Activated CD4-positive, alpha-beta T cell treated with anti-CD3 and anti-CD28 coated beads for 36 hours (primary cell): ENCODE measurements at regions not wholly inside any gene's neighbourhood (a gene's known extent, or its start where the extent isn't known, plus 50 kb on each side); places are given as distances from the start of the nearest gene placed in this dataset.
"Not testable (repeated sequence)": the region's sequence is repeated elsewhere in the genome, so short reads cannot be mapped to it uniquely, and the experiment has no call there.

Source experiments
- ATAC-seq: fragments of 200-7000 bp; cut with Tn5 transposase; one replicate; pipeline ENCODE4 v1.10.0; 2021; ENCODE audit warnings: mild to moderate bottlenecking, moderate library complexity
- CTCF ChIA-PET: fragments of 350-600 bp; sonication (Branson Sonifier 250); formaldehyde crosslinking; loops from one replicate; lab custom pipeline; 2021; ENCODE audit warnings: antibody characterized with exemption; lab: Charles Lee
- POLR2A ChIA-PET: fragments of 350-600 bp; sonication (Branson Sonifier 250); formaldehyde crosslinking; loops from one replicate; lab custom pipeline; 2021; ENCODE audit warnings: antibody characterized with exemption, inconsistent platforms; lab: Charles Lee
- DNase-seq: peaks from one replicate; pipeline ENCODE4 v3.0.0-alpha.2; 2020
- H3K27ac Mint-ChIP-seq: one replicate; pipeline ENCODE4 v1.8.0; 2021; ENCODE audit warnings: mixed read lengths
- H3K27me3 Mint-ChIP-seq: one replicate; pipeline ENCODE4 v1.8.0; 2021; ENCODE audit warnings: mixed read lengths
- H3K36me3 Mint-ChIP-seq: one replicate; pipeline ENCODE4 v1.8.0; 2021; ENCODE audit warnings: low read depth, mixed read lengths
- H3K4me1 Mint-ChIP-seq: one replicate; pipeline ENCODE4 v1.8.0; 2021; ENCODE audit warnings: mixed read lengths
- H3K4me3 Mint-ChIP-seq: one replicate; pipeline ENCODE4 v1.8.0; 2021; ENCODE audit warnings: mild to moderate bottlenecking, moderate library complexity, mixed read lengths
- H3K9me3 Mint-ChIP-seq: one replicate; pipeline ENCODE4 v1.8.0; 2021; ENCODE audit warnings: low read depth, mixed read lengths
- intact Hi-C, 2 experiments: fragments of 100-400 bp; cut with DNase I in 1 of 2; cut with micrococcal nuclease in 1 of 2; formaldehyde crosslinking; loops; one replicate each; pipeline versions ENCODE4 v1.14.2 to v1.15.1; 2022 to 2024; cut with DNase I, micrococcal nuclease

GRCh38 chr9:13436591-13436990, 157.1 kb upstream of the MPDZ start:
- Mint-ChIP-seq H3K36me3 (no peaks in the 10 kb centered on the region), H3K27ac (no peak overlapping the region), H3K4me3 (no peak overlapping the region), H3K9me3 (no peaks in the 10 kb centered on the region), H3K4me1 (no peaks in the 10 kb centered on the region), H3K27me3 (no peaks in the 10 kb centered on the region)
- ChIA-PET POLR2A (no interaction called here), CTCF (interaction anchor here (0.6 to 2.2 kb wide), 2 partner anchors 9 to 1711 kb away, joined by 3 to 7 read pairs; no protein-coding TSS in a partner anchor)
- intact Hi-C loops, result no loop called here
- DNase-seq, result no peak
- no peak for ATAC-seq

- H3K27me3 Mint-ChIP-seq, POLR2A ChIA-PET, intact Hi-C loops, H3K9me3 Mint-ChIP-seq, H3K27ac Mint-ChIP-seq, H3K4me1 Mint-ChIP-seq, ATAC-seq, H3K4me3 Mint-ChIP-seq, H3K36me3 Mint-ChIP-seq, DNase-seq: not testable (repeated sequence)
- CTCF ChIA-PET, result interaction anchor here (0.6 kb wide), 1 partner anchor 101 kb away, joined by 3 read pairs; no protein-coding TSS in a partner anchor
Observed at GRCh38 chr9:13433453-13433852, 154.0 kb upstream of the MPDZ start.

- no peaks in the 10 kb centered on the region for H3K9me3 Mint-ChIP-seq
- intact Hi-C loops, result no loop called here
- no peak for ATAC-seq
- ChIA-PET CTCF (interaction anchor here (0.6 kb wide), 1 partner anchor 101 kb away, joined by 3 read pairs; no protein-coding TSS in a partner anchor), POLR2A (no interaction called here)
- H3K4me1 Mint-ChIP-seq, result no peaks in the 10 kb centered on the region
- no peak overlapping the region for H3K27ac Mint-ChIP-seq
- no peak overlapping the region for H3K4me3 Mint-ChIP-seq
- H3K36me3 Mint-ChIP-seq, result no peaks in the 10 kb centered on the region
- no peak for DNase-seq
- no peaks in the 10 kb centered on the region for H3K27me3 Mint-ChIP-seq
Observed at GRCh38 chr9:13432904-13433303, 153.4 kb upstream of the MPDZ start.

- DNase-seq (no peak), ATAC-seq (no peak)
- no peak overlapping the region for H3K4me3 Mint-ChIP-seq
- intact Hi-C loops, result no loop called here
- H3K27me3 Mint-ChIP-seq, result no peaks in the 10 kb centered on the region
- H3K9me3 Mint-ChIP-seq, result no peaks in the 10 kb centered on the region
- no peaks in the 10 kb centered on the region for H3K4me1 Mint-ChIP-seq
- no peaks in the 10 kb centered on the region for H3K36me3 Mint-ChIP-seq
- no peak overlapping the region for H3K27ac Mint-ChIP-seq
- ChIA-PET CTCF (interaction anchor here (0.5 to 0.6 kb wide), 2 partner anchors 101 to 917 kb away, joined by 3 read pairs; no protein-coding TSS in a partner anchor), POLR2A (no interaction called here)
Observed at GRCh38 chr9:13431692-13432091, 152.2 kb upstream of the MPDZ start.

GRCh38 chr9:13431222-13431536, 151.7 kb upstream of the MPDZ start:
- ATAC-seq, result no peak
- H3K36me3 Mint-ChIP-seq, result no peaks in the 10 kb centered on the region
- H3K27me3 Mint-ChIP-seq, result no peaks in the 10 kb centered on the region
- intact Hi-C loops, result no loop called here
- ChIA-PET CTCF (no interaction called here), POLR2A (no interaction called here)
- no peak overlapping the region for H3K27ac Mint-ChIP-seq
- no peaks in the 10 kb centered on the region for H3K4me1 Mint-ChIP-seq
- no peak for DNase-seq
- H3K4me3 Mint-ChIP-seq, result no peak overlapping the region
- no peaks in the 10 kb centered on the region for H3K9me3 Mint-ChIP-seq

GRCh38 chr9:13430368-13431221, 151.1 kb upstream of the MPDZ start:
- intact Hi-C loops, result no loop called here
- no peaks in the 10 kb centered on the region for H3K4me1 Mint-ChIP-seq
- H3K9me3 Mint-ChIP-seq, result no peaks in the 10 kb centered on the region
- ATAC-seq (no peak), DNase-seq (no peak)
- ChIA-PET POLR2A (no interaction called here), CTCF (no interaction called here)
- no peak overlapping the region for H3K4me3 Mint-ChIP-seq
- no peak overlapping the region for H3K27ac Mint-ChIP-seq
- H3K36me3 Mint-ChIP-seq, result no peaks in the 10 kb centered on the region
- H3K27me3 Mint-ChIP-seq, result no peaks in the 10 kb centered on the region

GRCh38 chr9:13429301-13430190, 150.1 kb upstream of the MPDZ start:
- H3K27me3 Mint-ChIP-seq, result no peaks in the 10 kb centered on the region
- CTCF ChIA-PET, result interaction anchor here (0.6 to 0.8 kb wide), 3 partner anchors 316 to 1327 kb away, joined by 3 read pairs; no protein-coding TSS in a partner anchor
- ATAC-seq (no peak), DNase-seq (no peak)
- no peaks in the 10 kb centered on the region for H3K36me3 Mint-ChIP-seq
- intact Hi-C loops, result loop anchor here (10.0 kb wide), 3 partner anchors 995 to 1705 kb away; no protein-coding TSS in a partner anchor
- POLR2A ChIA-PET, result no interaction called here
- H3K27ac Mint-ChIP-seq, result no peak overlapping the region
- no peaks in the 10 kb centered on the region for H3K9me3 Mint-ChIP-seq
- no peaks in the 10 kb centered on the region for H3K4me1 Mint-ChIP-seq
- no peak overlapping the region for H3K4me3 Mint-ChIP-seq

GRCh38 chr9:13428766-13429165, 149.3 kb upstream of the MPDZ start:
- intact Hi-C loops, result loop anchor here (10.0 kb wide), 3 partner anchors 996 to 1706 kb away; no protein-coding TSS in a partner anchor
- POLR2A ChIA-PET, result no interaction called here
- Mint-ChIP-seq H3K27me3 (no peaks in the 10 kb centered on the region), H3K4me1 (no peaks in the 10 kb centered on the region), H3K27ac (no peak overlapping the region), H3K4me3 (no peak overlapping the region), H3K9me3 (no peaks in the 10 kb centered on the region), H3K36me3 (no peaks in the 10 kb centered on the region)
- ATAC-seq (no peak), DNase-seq (no peak)
- CTCF ChIA-PET, result interaction anchor here (0.6 to 2.1 kb wide), 9 partner anchors 14 to 1000 kb away, joined by 3 to 20 read pairs (median 4); no protein-coding TSS in a partner anchor

- H3K27ac Mint-ChIP-seq, result no peak overlapping the region
- H3K4me1 Mint-ChIP-seq, result no peaks in the 10 kb centered on the region
- no peaks in the 10 kb centered on the region for H3K27me3 Mint-ChIP-seq
- no peak for DNase-seq
- no peak overlapping the region for H3K4me3 Mint-ChIP-seq
- no peaks in the 10 kb centered on the region for H3K36me3 Mint-ChIP-seq
- no peak for ATAC-seq
- POLR2A ChIA-PET, result no interaction called here
- intact Hi-C loops, result loop anchor here (1.0 to 10.0 kb wide), 6 partner anchors 926 to 1707 kb away; no protein-coding TSS in a partner anchor
- CTCF ChIA-PET, result interaction anchor here (0.5 to 2.1 kb wide), 13 partner anchors 9 to 1341 kb away, joined by 3 to 20 read pairs (median 4); no protein-coding TSS in a partner anchor
- H3K9me3 Mint-ChIP-seq, result no peaks in the 10 kb centered on the region
Observed at GRCh38 chr9:13427587-13427986, 148.1 kb upstream of the MPDZ start.

GRCh38 chr9:13426606-13427005, 147.1 kb upstream of the MPDZ start:
- H3K36me3 Mint-ChIP-seq, result no peaks in the 10 kb centered on the region
- no peaks in the 10 kb centered on the region for H3K27me3 Mint-ChIP-seq
- H3K9me3 Mint-ChIP-seq, result no peaks in the 10 kb centered on the region
- intact Hi-C loops, result loop anchor here (1.0 to 10.0 kb wide), 6 partner anchors 927 to 1708 kb away; no protein-coding TSS in a partner anchor
- CTCF ChIA-PET, result interaction anchor here (1.1 to 2.1 kb wide), 4 partner anchors 22 to 927 kb away, joined by 5 to 20 read pairs (median 6); no protein-coding TSS in a partner anchor
- no peak overlapping the region for H3K27ac Mint-ChIP-seq
- ATAC-seq, result no peak
- POLR2A ChIA-PET, result no interaction called here
- DNase-seq, result no peak
- H3K4me3 Mint-ChIP-seq, result no peak overlapping the region
- H3K4me1 Mint-ChIP-seq, result no peaks in the 10 kb centered on the region

- no peak overlapping the region for H3K27ac Mint-ChIP-seq
- H3K36me3 Mint-ChIP-seq, result no peaks in the 10 kb centered on the region
- no peak for ATAC-seq
- POLR2A ChIA-PET, result no interaction called here
- intact Hi-C loops, result loop anchor here (10.0 kb wide), 3 partner anchors 1000 to 1710 kb away; no protein-coding TSS in a partner anchor
- no peaks in the 10 kb centered on the region for H3K9me3 Mint-ChIP-seq
- CTCF ChIA-PET, result no interaction called here
- no peak overlapping the region for H3K4me3 Mint-ChIP-seq
- H3K27me3 Mint-ChIP-seq, result no peaks in the 10 kb centered on the region
- DNase-seq, result no peak
- no peaks in the 10 kb centered on the region for H3K4me1 Mint-ChIP-seq
Observed at GRCh38 chr9:13424872-13425271, 145.4 kb upstream of the MPDZ start.
